IMR-90 (cell line): ENCODE measurements at regions not wholly inside any gene's neighbourhood (a gene's known extent, or its start where the extent isn't known, plus 50 kb on each side); places are given as distances from the start of the nearest gene placed in this dataset.

Experiments used
- ATAC-seq: fragments of 200-7000 bp; cut with Tn5 transposase; 2 replicates; pipeline ENCODE4 v1.9.1; 2020; ENCODE audit warnings: low read depth, mild to moderate bottlenecking, moderate library complexity
- BruUV-seq: library from RNA; stranded (reverse); fragments of 400-500 nt; replicated peaks from 2 replicates; lab custom pipeline; 2021; lab: Mats Ljungman, UMichigan
- CTCF ChIA-PET: fragments of 300-600 bp; formaldehyde crosslinking; extraction: SDS; loops from one replicate; lab custom pipeline; 2021; ENCODE audit warnings: antibody characterized with exemption; lab: Yijun Ruan, JAX
- POLR2A ChIA-PET: fragments of 300-600 bp; sonication (Branson Sonifier 250); formaldehyde crosslinking; loops from one replicate; lab custom pipeline; 2022; ENCODE audit warnings: antibody characterized with exemption; ENCODE audit not compliant: unreplicated experiment; lab: Charles Lee
- DNase-seq: peaks from one replicate; pipeline ENCODE4 v3.0.0; 2013
- H2AFZ ChIP-seq: replicated peaks from 2 replicates; pipeline ENCODE3; 2013; ENCODE audit warnings: low read length, mild to moderate bottlenecking; ENCODE audit not compliant: poor library complexity
- H2AK5ac ChIP-seq: 2 replicates; pipeline ENCODE4 v1.6.1; 2013; ENCODE audit warnings: low read depth, low read length, inconsistent platforms
- H2AK9ac ChIP-seq: replicated peaks from 2 replicates; pipeline ENCODE3; 2013; ENCODE audit warnings: mild to moderate bottlenecking, low read depth, low read length, moderate library complexity; ENCODE audit not compliant: poor library complexity
- H2BK120ac ChIP-seq: 2 replicates; pipeline ENCODE4 v1.6.1; 2013; ENCODE audit warnings: low read depth, low read length, inconsistent platforms
- H2BK15ac ChIP-seq: 3 replicates; pipeline ENCODE4 v1.6.1; 2013; ENCODE audit warnings: low read depth, low read length, inconsistent platforms
- H2BK20ac ChIP-seq: 2 replicates; pipeline ENCODE4 v1.6.1; 2013; ENCODE audit warnings: low read depth, mild to moderate bottlenecking, inconsistent platforms, low read length, moderate library complexity
- H2BK5ac ChIP-seq: 2 replicates; pipeline ENCODE4 v1.6.1; 2013; ENCODE audit warnings: mild to moderate bottlenecking, low read depth, low read length, inconsistent platforms; ENCODE audit not compliant: poor library complexity, severe bottlenecking
- H3K14ac ChIP-seq: replicated peaks from 2 replicates; pipeline ENCODE4 v1.6.1; 2013; ENCODE audit warnings: low read depth, low read length, inconsistent platforms
- H3K18ac ChIP-seq: 2 replicates; pipeline ENCODE4 v1.6.1; 2013; ENCODE audit warnings: low read depth, low read length, control low read depth
- H3K23ac ChIP-seq: 2 replicates; pipeline ENCODE4 v1.6.1; 2013; ENCODE audit warnings: low read depth, low read length, inconsistent platforms
- H3K27ac ChIP-seq: 2 replicates; pipeline ENCODE4 v1.5.1; 2013; ENCODE audit warnings: mild to moderate bottlenecking, control low read depth, low read length; ENCODE audit not compliant: insufficient read depth
- H3K27me3 ChIP-seq: 2 replicates; pipeline ENCODE4 v1.6.1; 2013; ENCODE audit warnings: low read length; ENCODE audit not compliant: control insufficient read depth, insufficient read depth
- H3K36me3 ChIP-seq: 2 replicates; pipeline ENCODE4 v1.6.1; 2013; ENCODE audit warnings: low read length, mixed read lengths; ENCODE audit not compliant: control insufficient read depth, insufficient read depth
- H3K4ac ChIP-seq: 2 replicates; pipeline ENCODE4 v1.6.1; 2013; ENCODE audit warnings: low read depth, low read length, inconsistent platforms
- H3K4me1 ChIP-seq: 2 replicates; pipeline ENCODE4 v1.6.1; 2013; ENCODE audit warnings: low read length, mixed read lengths; ENCODE audit not compliant: control insufficient read depth, insufficient read depth
- H3K4me2 ChIP-seq: 2 replicates; pipeline ENCODE4 v1.6.1; 2013; ENCODE audit warnings: low read depth, mild to moderate bottlenecking, control low read depth, low read length, moderate library complexity
- H3K4me3 ChIP-seq: 2 replicates; pipeline ENCODE4 v1.5.1; 2013; ENCODE audit warnings: low read depth, mild to moderate bottlenecking, control low read depth, low read length, moderate library complexity; ENCODE audit not compliant: insufficient read depth
- H3K56ac ChIP-seq: 2 replicates; pipeline ENCODE4 v1.6.1; 2013; ENCODE audit warnings: low read length, inconsistent platforms; ENCODE audit not compliant: insufficient read depth; ENCODE audit errors: extremely low read depth
- H3K79me1 ChIP-seq, 2 experiments: 2 replicates each; pipeline ENCODE4 v1.6.1; 2013; ENCODE audit warnings: low read length in 2 of 2, inconsistent platforms in 1 of 2, low read depth in 1 of 2
- H3K9ac ChIP-seq: 2 replicates; pipeline ENCODE4 v1.6.1; 2013; ENCODE audit warnings: low read depth, low read length, control low read depth
- H3K9me1 ChIP-seq: 2 replicates; pipeline ENCODE4 v1.6.1; 2013; ENCODE audit warnings: low read length, inconsistent platforms; ENCODE audit not compliant: insufficient read depth
- H3K9me3 ChIP-seq: 2 replicates; pipeline ENCODE4 v1.6.1; 2013; ENCODE audit warnings: low read length; ENCODE audit not compliant: control insufficient read depth, insufficient read depth
- H4K20me1 ChIP-seq: 2 replicates; pipeline ENCODE4 v1.6.1; 2013; ENCODE audit warnings: low read length, inconsistent platforms; ENCODE audit not compliant: insufficient read depth
- H4K5ac ChIP-seq: 2 replicates; pipeline ENCODE4 v1.6.1; 2013; ENCODE audit warnings: mild to moderate bottlenecking, low read depth, low read length, control low read depth
- H4K8ac ChIP-seq, 2 experiments: 2 replicates each; pipeline ENCODE4 v1.6.1; 2013; ENCODE audit warnings: low read depth in 2 of 2, low read length in 2 of 2, control low read depth in 1 of 2, inconsistent platforms in 1 of 2
- H4K91ac ChIP-seq: 2 replicates; pipeline ENCODE4 v1.6.1; 2013; ENCODE audit warnings: low read depth, low read length, inconsistent platforms; ENCODE audit not compliant: insufficient read depth
- BHLHE40 ChIP-seq: fragments of 150-350 bp; IDR thresholded peaks from 2 replicates; pipeline ENCODE4 v1.6.1; 2016; ENCODE audit warnings: mild to moderate bottlenecking, low read depth, low read length
- CEBPB ChIP-seq: IDR thresholded peaks from 2 replicates; pipeline ENCODE4 v1.6.1; 2012; ENCODE audit warnings: low read depth, low read length, improper control_type of control experiment
- FOS ChIP-seq: fragments of 150-350 bp; IDR thresholded peaks from 2 replicates; pipeline ENCODE4 v1.6.1; 2016; ENCODE audit warnings: low read depth, low read length
- MXI1 ChIP-seq: IDR thresholded peaks from 2 replicates; pipeline ENCODE4 v1.6.1; 2012; ENCODE audit warnings: low read depth, mild to moderate bottlenecking, low read length, moderate library complexity, borderline replicate concordance
- NFE2L2 ChIP-seq: fragments of 150-350 bp; IDR thresholded peaks from 2 replicates; pipeline ENCODE4 v1.6.1; 2016; ENCODE audit warnings: low read depth, mild to moderate bottlenecking, low read length
- POLR2A ChIP-seq: IDR thresholded peaks from 2 replicates; pipeline ENCODE4 v1.6.1; 2012; ENCODE audit warnings: mild to moderate bottlenecking, low read depth, low read length
- RAD21 ChIP-seq: IDR thresholded peaks from 2 replicates; pipeline ENCODE4 v1.6.1; 2012; ENCODE audit warnings: low read length, improper control_type of control experiment
- SMC3 ChIP-seq: fragments of 150-350 bp; IDR thresholded peaks from 2 replicates; pipeline ENCODE4 v1.6.1; 2016; ENCODE audit warnings: low read depth, mild to moderate bottlenecking, antibody characterized with exemption, low read length, moderate library complexity
- WGBS, 2 experiments: methylation state at CpG; one replicate each; pipeline versions ENCODE4 v1.1.5 to v1.1.7; 2013; ENCODE audit warnings: missing lambda C conversion rate in 2 of 2; ENCODE audit not compliant: insufficient read length in 1 of 2; ENCODE audit errors: extremely low coverage in 2 of 2; 5-methylcytosine and 5-hydroxymethylcytosine counted together
- dilution Hi-C: fragments of 300-500 bp; cut with HindIII; formaldehyde crosslinking; loops from one replicate; pipeline ENCODE4 v1.14.3; 2018; ENCODE audit warnings: low sequenced_read_pairs; ENCODE audit not compliant: unreplicated experiment
- in situ Hi-C: fragments of 300-500 bp; cut with MboI; formaldehyde crosslinking; loops from 3 replicates; pipeline ENCODE4 v1.14.3; 2019; ENCODE audit warnings: low sequenced_read_pairs, inconsistent platforms, mixed read lengths
- intact Hi-C: fragments of 100-400 bp; cut with micrococcal nuclease; formaldehyde crosslinking; loops from 2 replicates; pipeline ENCODE4 v1.10.0; 2022
- TF ChIP-seq, protein P1 (sequence below): fragments of 150-350 bp; IDR thresholded peaks from 2 replicates; pipeline ENCODE4 v1.6.1; 2017; ENCODE audit warnings: mild to moderate bottlenecking, antibody characterized with exemption, low read length, low read depth

DNA sequence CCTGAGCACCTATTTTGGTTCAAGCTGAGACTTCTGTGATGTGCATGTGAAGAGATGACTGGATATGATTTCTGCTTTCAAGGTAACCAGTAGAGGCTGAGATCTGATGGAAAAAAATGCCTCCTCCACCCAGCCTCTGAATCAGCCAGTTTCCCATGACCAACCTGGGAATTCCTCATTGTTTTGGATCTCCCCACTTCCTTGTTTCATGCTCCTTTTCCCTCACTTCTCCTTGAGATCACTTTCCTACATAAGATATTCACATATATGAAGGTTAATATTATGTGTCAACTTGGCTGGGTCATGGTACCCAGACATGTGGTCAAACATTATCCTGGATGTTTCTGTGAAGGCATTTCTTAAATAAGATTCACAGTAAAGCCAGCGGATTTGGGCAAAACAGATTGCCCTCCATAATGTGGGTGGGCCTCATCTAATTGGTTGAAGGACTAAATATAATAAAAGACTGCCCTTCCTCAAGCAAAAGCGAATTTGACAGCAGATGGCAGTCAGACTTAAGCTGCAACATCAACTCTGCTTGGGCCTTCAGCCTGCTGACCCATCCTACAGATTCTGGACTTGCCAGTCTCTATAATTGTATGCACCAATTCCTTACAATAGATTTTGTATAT lies 379.4 kb downstream of the TNS1 start:
- Histone ChIP-seq H3K56ac (no peak overlapping the region), H3K4me3 (no peak overlapping the region), H2BK120ac (peak overlapping the region; percentile 91), H2BK5ac (no peak overlapping the region), H4K20me1 (no peaks in the 10 kb centered on the region), H4K8ac (peak overlapping the region; percentile 45 to 72; a peak in 3 of 4 replicates), H3K27ac (peak overlapping the region; percentile 68; the same call in 1 of the 2 replicates), H3K27me3 (no peaks in the 10 kb centered on the region), H2BK20ac (peak overlapping the region; percentile 92), H2AK5ac (peak overlapping the region; percentile 84), H3K4me2 (no peak overlapping the region), H2AFZ (no peak overlapping the region), H2AK9ac (no peak overlapping the region), H3K4ac (peak overlapping the region; percentile 89), H4K5ac (peak overlapping the region; percentile 88), H3K9me3 (no peaks in the 10 kb centered on the region), H3K4me1 (peaks cover 24% of the 10 kb centered on the region), H3K23ac (peak overlapping the region; percentile 88; the same call in 1 of the 2 replicates), H3K36me3 (no peaks in the 10 kb centered on the region), H3K14ac (peak overlapping the region; percentile 94), H3K79me1 (no peaks in the 10 kb centered on the region), H3K9ac (peak overlapping the region; percentile 15; the same call in 1 of the 2 replicates), H2BK15ac (peak overlapping the region; percentile 30; the same call in 2 of the 3 replicates), H3K9me1 (peaks cover 10% of the 10 kb centered on the region), H4K91ac (peak overlapping the region; percentile 83), H3K18ac (peak overlapping the region; percentile 95)
- ChIA-PET POLR2A (no interaction called here), CTCF (no interaction called here)
- no peak for ATAC-seq
- TF ChIP-seq RAD21 (no peak), BHLHE40 (no peak), POLR2A (no peak), NFE2L2 (no peak), SMC3 (no peak), FOS (no peak), CEBPB (no peak), MXI1 (no peak)
- TF ChIP-seq, protein P1, sequence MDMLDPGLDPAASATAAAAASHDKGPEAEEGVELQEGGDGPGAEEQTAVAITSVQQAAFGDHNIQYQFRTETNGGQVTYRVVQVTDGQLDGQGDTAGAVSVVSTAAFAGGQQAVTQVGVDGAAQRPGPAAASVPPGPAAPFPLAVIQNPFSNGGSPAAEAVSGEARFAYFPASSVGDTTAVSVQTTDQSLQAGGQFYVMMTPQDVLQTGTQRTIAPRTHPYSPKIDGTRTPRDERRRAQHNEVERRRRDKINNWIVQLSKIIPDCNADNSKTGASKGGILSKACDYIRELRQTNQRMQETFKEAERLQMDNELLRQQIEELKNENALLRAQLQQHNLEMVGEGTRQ: no peak
- no TSS peak for BruUV-seq
- intact Hi-C loops: loop anchor here (2.0 to 10.0 kb wide), 2 partner anchors 87 to 929 kb away; partner anchors contain the start of gene IGFBP5
- dilution Hi-C loops: no loop called here
- no CpG with 5 or more reads among the region's 2 CpGs for WGBS, 2 experiments
- DNase-seq: no peak
- in situ Hi-C loops: no loop called here
